H1 (cell line): ENCODE measurements at regions not wholly inside any gene's neighbourhood (a gene's known extent, or its start where the extent isn't known, plus 50 kb on each side); places are given as distances from the start of the nearest gene placed in this dataset.

Experiments
- CTCF ChIA-PET: fragments of 300-600 bp; sonication (Branson Sonifier 250); formaldehyde crosslinking; loops from one replicate; lab custom pipeline; 2021; ENCODE audit not compliant: partially characterized antibody; lab: Charles Lee
- POLR2A ChIA-PET: fragments of 300-600 bp; sonication (Branson Sonifier 250); formaldehyde crosslinking; loops from one replicate; lab custom pipeline; 2021; ENCODE audit warnings: inconsistent platforms; ENCODE audit not compliant: partially characterized antibody; lab: Charles Lee
- DNase-seq, 2 experiments: peaks; one replicate each; pipeline versions ENCODE4 v3.0.0 to v3.0.0-alpha.2; 2010 to 2022; ENCODE audit warnings: low spot score in 2 of 2, low read depth in 1 of 2, mixed read lengths in 1 of 2
- FAIRE-seq: peaks from 2 replicates; lab custom pipeline; 2011; peaks lifted over from hg19 to GRCh38; lab: Jason Lieb, UNC
- H2AFZ ChIP-seq: 2 replicates; pipeline ENCODE4 v1.8.1; 2012; ENCODE audit warnings: low read length, inconsistent platforms
- H2AK5ac ChIP-seq: 2 replicates; pipeline ENCODE4 v1.6.1; 2013; ENCODE audit warnings: low read depth, low read length
- H2BK120ac ChIP-seq: replicated peaks from 2 replicates; pipeline ENCODE3; 2013; ENCODE audit warnings: low read depth, low read length, inconsistent platforms
- H2BK12ac ChIP-seq: 2 replicates; pipeline ENCODE4 v1.6.1; 2013; ENCODE audit warnings: low read depth, low read length
- H2BK15ac ChIP-seq: 2 replicates; pipeline ENCODE4 v1.6.1; 2013; ENCODE audit warnings: low read length
- H2BK20ac ChIP-seq: 2 replicates; pipeline ENCODE4 v1.6.1; 2013; ENCODE audit warnings: low read length
- H2BK5ac ChIP-seq: 2 replicates; pipeline ENCODE4 v1.6.1; 2013; ENCODE audit warnings: low read depth, low read length
- H3K14ac ChIP-seq: 2 replicates; pipeline ENCODE4 v1.6.1; 2013; ENCODE audit warnings: inconsistent platforms; ENCODE audit not compliant: insufficient read length
- H3K18ac ChIP-seq: 2 replicates; pipeline ENCODE4 v1.6.1; 2013; ENCODE audit warnings: low read length; ENCODE audit errors: extremely low read depth
- H3K23ac ChIP-seq: 2 replicates; pipeline ENCODE4 v1.6.1; 2013; ENCODE audit warnings: inconsistent platforms; ENCODE audit not compliant: insufficient read length
- H3K23me2 ChIP-seq: 2 replicates; pipeline ENCODE4 v1.6.1; 2013; ENCODE audit warnings: low read depth, low read length
- H3K27ac ChIP-seq: 2 replicates; pipeline ENCODE4 v1.6.1; 2011; ENCODE audit warnings: low read depth, low read length, inconsistent platforms
- H3K27me3 ChIP-seq, 4 experiments: replicated peaks in 1 of 4; 1 replicate in 1 of 4; 2 replicates in 3 of 4; pipeline versions ENCODE4 v1.6.1 to v1.8.1; 2011 to 2013; ENCODE audit warnings: low read length in 3 of 4, mild to moderate bottlenecking in 3 of 4, inconsistent platforms in 2 of 4, mixed read lengths in 2 of 4, moderate library complexity in 1 of 4; ENCODE audit not compliant: control insufficient read depth in 3 of 4, insufficient read depth in 3 of 4; ENCODE audit errors: extremely low read depth in 1 of 4
- H3K36me3 ChIP-seq, 4 experiments: 2 replicates each; pipeline versions ENCODE4 v1.6.1 to v1.8.1; 2011 to 2013; ENCODE audit warnings: mild to moderate bottlenecking in 4 of 4, low read length in 3 of 4, moderate library complexity in 2 of 4, control low read depth in 1 of 4, inconsistent platforms in 1 of 4; ENCODE audit not compliant: insufficient read depth in 4 of 4, control insufficient read depth in 2 of 4
- H3K4ac ChIP-seq: replicated peaks from 2 replicates; pipeline ENCODE3; 2013; ENCODE audit warnings: low read length, low read depth, mixed read lengths, inconsistent platforms; ENCODE audit not compliant: insufficient read length
- H3K4me1 ChIP-seq, 4 experiments: replicated peaks in 1 of 4; 1 replicate in 1 of 4; 2 replicates in 3 of 4; pipeline versions ENCODE4 v1.6.1 to v1.8.1; 2011 to 2013; ENCODE audit warnings: low read length in 3 of 4, inconsistent platforms in 2 of 4, mixed read lengths in 1 of 4; ENCODE audit not compliant: insufficient read depth in 4 of 4, control insufficient read depth in 3 of 4
- H3K4me2 ChIP-seq, 2 experiments: 2 replicates each; pipeline versions ENCODE4 v1.6.1 to v1.8.1; 2011 to 2013; ENCODE audit warnings: low read depth in 2 of 2, low read length in 2 of 2, control low read depth in 1 of 2, inconsistent platforms in 1 of 2, mild to moderate bottlenecking in 1 of 2; ENCODE audit not compliant: insufficient read depth in 1 of 2
- H3K4me3 ChIP-seq, 4 experiments: fragments of 200-600, 300-600 bp in 1 of 4; sonication (generic), shearing (Covaris generic), sonication (Bioruptor Twin) in 1 of 4; 2 replicates each; pipeline versions ENCODE4 v1.5.1 to v1.8.1; 2011 to 2016; ENCODE audit warnings: low read length in 4 of 4, low read depth in 3 of 4, control low read depth in 2 of 4, inconsistent platforms in 2 of 4, mild to moderate bottlenecking in 2 of 4, mixed read lengths in 1 of 4, moderate library complexity in 1 of 4; ENCODE audit not compliant: insufficient read depth in 2 of 4; ENCODE audit errors: extremely low read depth in 1 of 4
- H3K56ac ChIP-seq: replicated peaks from 2 replicates; pipeline ENCODE3; 2013; ENCODE audit warnings: low read depth, mild to moderate bottlenecking, mixed read lengths, low read length, inconsistent platforms; ENCODE audit not compliant: insufficient read length
- H3K79me1 ChIP-seq: 2 replicates; pipeline ENCODE4 v1.6.1; 2013; ENCODE audit warnings: low read depth, low read length, control low read depth
- H3K79me2 ChIP-seq, 2 experiments: 2 replicates each; pipeline versions ENCODE4 v1.6.1 to v1.8.1; 2012 to 2013; ENCODE audit warnings: low read length in 2 of 2, mild to moderate bottlenecking in 2 of 2, inconsistent platforms in 1 of 2; ENCODE audit not compliant: insufficient read depth in 2 of 2, control insufficient read depth in 1 of 2
- H3K9ac ChIP-seq, 4 experiments: replicated peaks in 1 of 4; 1 replicate in 1 of 4; 2 replicates in 3 of 4; pipeline versions ENCODE4 v1.6.1 to v1.8.1; 2011 to 2013; ENCODE audit warnings: low read depth in 3 of 4, low read length in 3 of 4, control low read depth in 2 of 4, mild to moderate bottlenecking in 2 of 4, moderate library complexity in 2 of 4, inconsistent platforms in 1 of 4; ENCODE audit errors: extremely low read depth in 1 of 4
- H3K9me3 ChIP-seq, 2 experiments: 2 replicates each; pipeline versions ENCODE4 v1.6.1 to v1.8.1; 2012 to 2013; ENCODE audit warnings: mild to moderate bottlenecking in 2 of 2, moderate library complexity in 2 of 2, control low read depth in 1 of 2, inconsistent platforms in 1 of 2, low read depth in 1 of 2, low read length in 1 of 2, mixed read lengths in 1 of 2; ENCODE audit not compliant: insufficient read depth in 2 of 2
- H4K20me1 ChIP-seq, 2 experiments: replicated peaks in 1 of 2; 2 replicates each; pipeline versions ENCODE3 to v1.8.1; 2011 to 2013; ENCODE audit warnings: inconsistent platforms in 2 of 2, low read length in 2 of 2, mild to moderate bottlenecking in 1 of 2; ENCODE audit not compliant: insufficient read depth in 2 of 2, control insufficient read depth in 1 of 2
- H4K5ac ChIP-seq: 2 replicates; pipeline ENCODE4 v1.6.1; 2013; ENCODE audit warnings: low read length, low read depth, mixed read lengths, inconsistent platforms; ENCODE audit not compliant: insufficient read length
- H4K8ac ChIP-seq: 2 replicates; pipeline ENCODE4 v1.8.0; 2013; ENCODE audit warnings: mild to moderate bottlenecking, moderate library complexity, low read length, inconsistent platforms; ENCODE audit not compliant: insufficient read depth; ENCODE audit errors: extremely low read depth
- H4K91ac ChIP-seq: replicated peaks from 2 replicates; pipeline ENCODE3; 2013; ENCODE audit warnings: low read length, mixed read lengths, inconsistent platforms; ENCODE audit not compliant: insufficient read length
- ASH2L ChIP-seq: fragments of 200-600, 300-600 bp; sonication (generic); IDR thresholded peaks from one replicate; pipeline ENCODE4 v1.7.1; 2017; ENCODE audit warnings: low read length
- CEBPB ChIP-seq: IDR thresholded peaks from 2 replicates; pipeline ENCODE4 v1.6.1; 2012; ENCODE audit warnings: low read depth, low read length
- CHD1 ChIP-seq: IDR thresholded peaks from 2 replicates; pipeline ENCODE4 v1.6.1; 2012; ENCODE audit warnings: low read depth, low read length, improper control_type of control experiment
- CREB1 ChIP-seq: IDR thresholded peaks from 2 replicates; pipeline ENCODE4 v1.6.1; 2012; ENCODE audit warnings: inconsistent platforms
- EGR1 ChIP-seq: IDR thresholded peaks from 2 replicates; pipeline ENCODE4 v1.6.1; 2011; ENCODE audit warnings: low read depth, low read length, borderline replicate concordance
- EP300 ChIP-seq, 2 experiments: IDR thresholded peaks; 1 replicate in 1 of 2; 2 replicates in 1 of 2; pipeline ENCODE4 v1.6.1; 2011 to 2012; ENCODE audit warnings: low read depth in 2 of 2, low read length in 2 of 2, mild to moderate bottlenecking in 2 of 2, borderline replicate concordance in 1 of 2, inconsistent platforms in 1 of 2, moderate library complexity in 1 of 2
- FOSL1 ChIP-seq: IDR thresholded peaks from 2 replicates; pipeline ENCODE4 v1.6.1; 2011; ENCODE audit warnings: mild to moderate bottlenecking, low read depth, low read length, moderate library complexity; ENCODE audit not compliant: insufficient read depth
- GTF2F1 ChIP-seq: IDR thresholded peaks from 2 replicates; pipeline ENCODE4 v1.6.1; 2012; ENCODE audit warnings: low read depth, low read length, improper control_type of control experiment, borderline replicate concordance
- HDAC6 ChIP-seq: IDR thresholded peaks from one replicate; pipeline ENCODE4 v1.7.1; 2012; ENCODE audit warnings: low read depth, mild to moderate bottlenecking, inconsistent platforms, low read length, moderate library complexity
- RXRA ChIP-seq: IDR thresholded peaks from 2 replicates; pipeline ENCODE4 v1.6.1; 2011; ENCODE audit warnings: low read depth, mild to moderate bottlenecking, low read length, moderate library complexity; ENCODE audit not compliant: insufficient read depth
- SIN3A ChIP-seq, 2 experiments: IDR thresholded peaks in 1 of 2; conservative IDR thresholded peaks in 1 of 2; 2 replicates each; pipeline ENCODE4 v1.6.1; 2011 to 2012; ENCODE audit warnings: low read length in 2 of 2, improper control_type of control experiment in 1 of 2, low read depth in 1 of 2, mild to moderate bottlenecking in 1 of 2
- SP2 ChIP-seq: IDR thresholded peaks from 2 replicates; pipeline ENCODE4 v1.6.1; 2012; ENCODE audit warnings: mild to moderate bottlenecking, low read length, inconsistent platforms
- WGBS, 2 experiments: shearing (Covaris generic) in 1 of 2; methylation state at CpG; one replicate each; pipeline versions ENCODE4 v1.1.6 to v1.1.7; 2013 to 2015; ENCODE audit warnings: low lambda C conversion rate in 2 of 2, mixed read lengths in 2 of 2, inconsistent platforms in 1 of 2, low coverage in 1 of 2, missing lambda C conversion rate in 1 of 2; ENCODE audit not compliant: insufficient replicate concordance in 2 of 2, insufficient coverage in 1 of 2, insufficient read length in 1 of 2; ENCODE audit errors: extremely low coverage in 1 of 2, missing lambda C conversion rate in 1 of 2; 5-methylcytosine and 5-hydroxymethylcytosine counted together
- TF ChIP-seq, protein P1 (sequence below), 3 experiments: IDR thresholded peaks; 1 replicate in 2 of 3; 2 replicates in 1 of 3; pipeline versions ENCODE4 v1.5.1 to v1.6.1; 2011; ENCODE audit warnings: low read length in 3 of 3, mild to moderate bottlenecking in 3 of 3, inconsistent platforms in 2 of 3, low read depth in 1 of 3, moderate library complexity in 1 of 3; ENCODE audit not compliant: insufficient read depth in 1 of 3; ENCODE audit errors: control extremely low read depth in 1 of 3

DNA sequence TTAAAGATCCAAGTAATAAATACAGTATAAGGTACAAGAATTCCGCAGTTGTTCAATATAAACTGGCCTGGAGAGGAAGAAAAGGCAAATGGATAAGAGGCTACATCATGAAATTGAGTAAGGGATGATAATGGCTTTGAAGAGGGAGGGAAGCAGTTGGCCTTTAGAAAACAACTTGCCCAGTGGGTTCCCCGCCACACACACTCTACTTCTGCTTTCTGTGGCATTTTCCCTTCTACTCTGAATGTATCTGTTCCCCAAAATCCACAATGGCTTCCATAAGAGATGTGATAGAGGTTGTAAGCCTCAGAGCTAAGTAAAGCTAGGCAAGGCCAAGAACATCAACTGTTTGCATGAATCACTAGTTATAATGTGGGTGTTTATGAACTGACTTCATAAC, 221.3 kb downstream of the MBD2 start:
- Histone ChIP-seq H4K91ac (no peak overlapping the region), H3K4me1 (no peaks in the 10 kb centered on the region), H3K27me3 (no peaks in the 10 kb centered on the region), H2BK20ac (no peak overlapping the region), H3K4me3 (no peak overlapping the region), H2BK12ac (no peak overlapping the region), H4K5ac (no peak overlapping the region), H3K36me3 (no peaks in the 10 kb centered on the region), H2BK15ac (no peak overlapping the region), H3K9me3 (no peaks in the 10 kb centered on the region), H3K79me1 (no peaks in the 10 kb centered on the region), H3K9ac (no peak overlapping the region), H3K27ac (no peak overlapping the region), H3K14ac (no peak overlapping the region), H3K23ac (no peak overlapping the region), H4K20me1 (no peaks in the 10 kb centered on the region), H2AK5ac (no peak overlapping the region), H3K18ac (no peak overlapping the region), H2BK5ac (no peak overlapping the region), H3K23me2 (no peaks in the 10 kb centered on the region), H3K4ac (no peak overlapping the region), H2AFZ (no peak overlapping the region), H2BK120ac (no peak overlapping the region), H3K79me2 (no peaks in the 10 kb centered on the region), H4K8ac (no peak overlapping the region), H3K56ac (no peak overlapping the region), H3K4me2 (no peak overlapping the region)
- FAIRE-seq (no peak), DNase-seq (no peak)
- ChIA-PET POLR2A (no interaction called here), CTCF (interaction anchor here (0.7 to 2.6 kb wide), 2 partner anchors 9 to 116 kb away, joined by 3 to 8 read pairs; no protein-coding TSS in a partner anchor)
- 95% methylated on average over 2 of the region's 2 CpGs; no CpG with 5 or more reads in 1 of the 2 experiments for WGBS, 2 experiments
- TF ChIP-seq FOSL1 (no peak), CHD1 (no peak), SIN3A (conservative IDR thresholded peaks at IDR 0.05 in 1 of 2, IDR thresholded peaks at IDR 0.05 in 1 of 2; ENCODE audit: low read depth in 1 of 2, low read length in 2 of 2) (no peak), RXRA (no peak), CEBPB (no peak), SP2 (no peak), CREB1 (no peak), HDAC6 (no peak), EGR1 (no peak), EP300 (IDR thresholded peaks at IDR 0.05; ENCODE audit: borderline replicate concordance in 1 of 2, low read depth in 2 of 2, low read length in 2 of 2) (no peak), GTF2F1 (no peak), ASH2L (no peak)
- TF ChIP-seq, protein P1, sequence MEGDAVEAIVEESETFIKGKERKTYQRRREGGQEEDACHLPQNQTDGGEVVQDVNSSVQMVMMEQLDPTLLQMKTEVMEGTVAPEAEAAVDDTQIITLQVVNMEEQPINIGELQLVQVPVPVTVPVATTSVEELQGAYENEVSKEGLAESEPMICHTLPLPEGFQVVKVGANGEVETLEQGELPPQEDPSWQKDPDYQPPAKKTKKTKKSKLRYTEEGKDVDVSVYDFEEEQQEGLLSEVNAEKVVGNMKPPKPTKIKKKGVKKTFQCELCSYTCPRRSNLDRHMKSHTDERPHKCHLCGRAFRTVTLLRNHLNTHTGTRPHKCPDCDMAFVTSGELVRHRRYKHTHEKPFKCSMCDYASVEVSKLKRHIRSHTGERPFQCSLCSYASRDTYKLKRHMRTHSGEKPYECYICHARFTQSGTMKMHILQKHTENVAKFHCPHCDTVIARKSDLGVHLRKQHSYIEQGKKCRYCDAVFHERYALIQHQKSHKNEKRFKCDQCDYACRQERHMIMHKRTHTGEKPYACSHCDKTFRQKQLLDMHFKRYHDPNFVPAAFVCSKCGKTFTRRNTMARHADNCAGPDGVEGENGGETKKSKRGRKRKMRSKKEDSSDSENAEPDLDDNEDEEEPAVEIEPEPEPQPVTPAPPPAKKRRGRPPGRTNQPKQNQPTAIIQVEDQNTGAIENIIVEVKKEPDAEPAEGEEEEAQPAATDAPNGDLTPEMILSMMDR (IDR thresholded peaks at IDR 0.05; ENCODE audit: control extremely low read depth in 1 of 3, insufficient read depth in 1 of 3, low read depth in 1 of 3, low read length in 3 of 3): no peak
